ENCODE measurements at regions not wholly inside any gene's neighbourhood (a gene's known extent, or its start where the extent isn't known, plus 50 kb on each side); places are given as distances from the start of the nearest gene placed in this dataset.

DNA sequence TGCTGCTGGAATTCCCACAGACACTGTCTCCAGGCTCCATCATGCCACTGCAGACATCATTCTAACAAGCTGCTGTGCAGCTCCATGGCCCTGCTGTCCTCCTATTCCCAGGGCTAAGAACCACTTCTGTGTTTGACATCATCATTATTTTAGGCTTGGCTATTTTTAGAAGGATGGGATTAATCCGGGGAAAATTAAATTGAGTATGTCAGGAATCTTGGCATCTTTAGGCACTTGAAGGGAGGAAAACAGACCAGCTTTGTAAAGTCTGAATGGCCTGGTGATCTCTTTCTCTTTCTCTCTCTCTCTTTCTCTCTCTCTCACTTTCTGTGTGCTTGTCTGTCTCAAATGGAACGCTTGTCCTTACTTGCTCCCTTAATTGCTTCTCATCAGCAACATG is 568.3 kb upstream of the FLRT2 start:
- TF ChIP-seq POLR2A (IDR thresholded peaks at IDR 0.05; ENCODE audit: low read length) (no peak), GATA1 (IDR thresholded peaks at IDR 0.05; ENCODE audit: low read depth, low read length) (no peak)

All from erythroblast (primary cell).